Hypothalamus (tissue), 51 donors: ENCODE measurements at regions not wholly inside any gene's neighbourhood (a gene's known extent, or its start where the extent isn't known, plus 50 kb on each side); places are given as distances from the start of the nearest gene placed in this dataset.
A peak's percentile ranks its signal among the peaks of the same experiment; 100 is the strongest.
"Not testable (repeated sequence)": the region's sequence is repeated elsewhere in the genome, so short reads cannot be mapped to it uniquely, and the experiment has no call there.

Experiments
- DNase-seq, 51 donors: peaks; one replicate each; lab custom pipeline; 2025; lab: John Stamatoyannopoulos, UW

- peak in 5 of 51 donors; percentile 1 to 39 (median 13) for DNase-seq
Observed at GRCh38 chr13:44815623-44816022, 173.6 kb downstream of the NUFIP1 start.

GRCh38 chr13:44814836-44815235 lies 174.4 kb downstream of the NUFIP1 start:
- DNase-seq = no peak

- no peak for DNase-seq
Observed at GRCh38 chr13:44814161-44814560, 175.1 kb downstream of the NUFIP1 start.

DNA sequence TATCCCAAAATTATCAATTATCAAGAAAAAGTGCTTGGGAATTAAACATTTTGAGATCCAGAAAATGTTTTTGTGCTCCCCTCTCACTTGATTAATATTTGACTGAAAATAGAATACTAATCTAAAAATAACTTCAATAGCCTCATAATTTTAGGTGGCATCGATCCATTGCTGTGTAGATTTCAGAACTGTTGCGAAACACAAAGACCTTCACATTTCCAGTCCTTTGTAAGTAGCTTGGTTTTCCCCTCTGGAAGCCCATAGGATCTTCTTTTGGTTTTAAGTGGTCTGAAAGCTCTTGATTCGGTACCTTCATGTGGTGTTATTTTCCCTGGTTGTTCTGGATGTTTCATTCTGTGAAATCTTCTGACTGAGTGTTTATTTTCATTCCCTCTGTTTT lies 176.5 kb downstream of the NUFIP1 start:
- DNase-seq = no peak

DNA sequence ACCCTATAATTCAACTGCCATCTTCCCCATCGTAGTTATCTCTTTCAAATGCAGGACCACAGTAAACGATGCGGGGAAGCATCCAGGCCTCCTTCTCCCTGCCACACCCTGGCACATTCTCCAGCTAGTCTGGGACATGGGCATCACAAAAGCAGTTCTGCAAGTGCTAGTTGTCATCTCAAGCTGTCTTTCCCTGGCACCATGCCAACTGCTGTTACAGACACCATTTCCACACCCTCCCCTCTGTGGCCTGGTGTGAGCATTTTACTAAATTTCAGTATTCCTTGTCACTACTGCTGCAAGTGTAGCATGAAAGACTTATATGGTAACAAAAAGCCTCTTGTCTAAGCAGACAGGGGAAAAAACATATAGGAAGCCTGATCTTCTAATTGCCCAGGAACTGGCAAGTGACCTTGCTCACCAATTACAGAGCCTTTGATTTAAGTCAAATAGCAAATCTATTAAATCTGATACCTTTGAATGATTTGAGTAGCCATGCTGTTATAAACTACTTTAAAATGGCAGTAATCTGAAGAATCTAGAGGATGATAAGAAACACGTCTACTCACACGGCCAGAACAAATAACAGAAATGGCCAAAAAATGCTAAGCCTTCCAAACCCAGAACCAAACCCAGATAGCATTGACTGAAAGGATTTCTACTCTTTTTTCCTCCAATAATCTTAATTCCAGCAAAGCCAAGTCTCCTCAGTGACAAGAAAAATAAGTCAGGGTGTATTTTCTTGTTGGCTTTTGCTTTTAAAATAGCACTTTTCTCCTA lies 179.0 kb downstream of the NUFIP1 start:
- no peak for DNase-seq

DNA sequence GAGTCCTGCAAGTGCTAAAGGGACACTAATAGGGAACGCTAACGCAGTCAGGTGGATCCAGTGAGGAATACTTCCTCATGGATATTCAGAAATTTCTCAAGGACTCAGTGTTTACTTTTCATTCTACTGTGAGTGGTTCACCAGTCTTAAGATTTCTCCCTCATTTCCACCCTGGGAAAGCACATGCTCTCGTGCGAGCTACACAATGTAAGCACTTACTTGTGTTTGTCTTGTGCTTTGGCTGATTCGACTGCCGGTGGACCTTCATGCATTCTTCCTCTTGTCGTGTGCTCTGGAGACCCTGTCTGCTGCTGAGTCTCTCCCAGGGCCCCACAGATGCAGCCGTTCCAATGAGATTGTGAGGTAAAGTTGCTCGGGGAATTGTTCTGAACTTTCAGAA lies 180.1 kb downstream of the NUFIP1 start:
- DNase-seq = no peak

DNA sequence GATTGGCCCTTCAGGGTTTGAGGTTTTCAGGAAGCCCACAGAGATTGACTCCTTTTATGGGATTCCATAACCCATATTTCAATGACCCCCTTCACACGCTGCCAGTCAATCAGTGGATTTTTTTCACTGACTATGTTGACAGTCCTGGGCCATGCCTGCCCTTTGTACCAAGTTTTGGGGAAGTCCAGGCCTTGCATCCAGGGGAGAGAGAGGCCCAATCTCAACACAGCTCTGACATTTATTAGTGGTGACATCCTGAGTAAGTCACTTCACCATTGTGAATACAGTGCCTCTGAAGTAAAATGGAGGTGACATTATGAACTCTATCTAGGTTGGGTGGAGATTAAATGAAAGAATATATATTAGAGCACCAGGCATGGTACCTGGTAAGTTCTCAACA lies 181.1 kb downstream of the NUFIP1 start:
- no peak for DNase-seq

DNA sequence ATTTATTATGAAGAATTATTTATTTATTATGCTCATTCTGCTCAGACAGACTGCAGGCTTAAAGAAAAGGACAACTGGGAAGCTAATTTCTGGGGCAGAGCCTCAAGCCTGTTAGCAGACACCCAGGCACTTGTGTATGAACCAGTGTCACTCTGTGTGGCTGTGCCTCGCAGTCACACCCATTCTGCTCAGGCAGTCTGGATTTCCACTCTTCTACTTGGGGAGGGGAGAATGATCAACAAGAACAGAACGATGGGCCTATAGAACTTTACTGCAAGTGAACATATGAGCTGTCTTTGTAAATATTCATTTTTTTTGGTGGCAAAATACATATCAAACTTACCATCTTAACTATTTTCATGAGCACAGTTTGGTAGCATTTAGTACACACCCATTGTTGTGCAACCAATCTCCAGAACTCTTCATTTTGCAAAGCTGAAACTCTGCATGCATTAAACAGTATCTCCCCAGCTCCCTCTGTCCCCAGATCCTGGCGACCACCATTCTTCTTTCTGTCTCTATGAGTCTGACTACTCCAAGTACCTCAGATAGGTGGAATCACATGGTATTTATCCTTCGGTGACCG lies 181.7 kb downstream of the NUFIP1 start:
- DNase-seq = no peak

- peak in 24 of 51 donors; percentile 2 to 54 (median 20) for DNase-seq
Observed at GRCh38 chr13:44806826-44807225, 182.4 kb downstream of the NUFIP1 start.

DNA sequence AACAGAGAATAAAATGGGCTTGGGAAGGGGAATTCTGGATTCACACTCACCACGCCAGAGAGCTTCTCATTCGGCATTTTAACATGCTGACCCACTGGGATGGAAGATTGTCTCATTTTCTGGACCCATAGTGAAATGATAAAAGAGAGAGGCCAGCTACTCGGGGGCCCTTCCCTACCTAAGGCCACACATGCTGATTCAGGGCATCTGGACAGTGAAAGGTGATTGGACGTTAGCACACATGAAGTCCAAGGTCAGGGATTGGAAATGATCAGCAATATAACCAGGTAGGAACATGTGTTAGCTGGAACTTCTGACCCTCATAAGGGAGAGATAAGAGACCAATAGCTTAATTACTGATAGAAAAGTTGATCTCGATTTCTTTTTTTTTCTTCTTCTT lies 183.7 kb downstream of the NUFIP1 start:
- DNase-seq = no peak

DNA sequence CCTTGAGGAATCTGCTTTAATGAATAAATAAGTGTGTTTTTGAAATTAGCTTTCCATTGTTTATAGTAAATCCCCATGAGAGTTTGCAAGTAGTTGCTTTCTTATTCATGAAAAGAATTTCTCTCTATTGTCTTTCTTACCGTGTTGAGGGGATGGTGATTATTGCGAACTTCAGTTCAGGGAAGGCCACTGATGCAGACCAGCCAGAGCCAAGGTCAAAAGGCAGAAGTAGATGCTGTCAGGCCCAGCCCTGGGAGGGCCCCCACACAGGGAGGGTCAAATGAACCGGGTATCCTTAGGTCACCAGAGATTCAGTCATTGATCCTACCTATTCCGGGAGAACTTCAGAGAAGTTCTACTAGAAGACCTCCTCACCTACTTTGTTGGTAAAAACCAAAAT lies 185.9 kb downstream of the NUFIP1 start:
- DNase-seq = no peak

- DNase-seq = no peak
Observed at GRCh38 chr13:44802491-44802890, 186.8 kb downstream of the NUFIP1 start.

GRCh38 chr13:44801990-44802389 lies 187.3 kb downstream of the NUFIP1 start:
- no peak for DNase-seq

GRCh38 chr13:44800626-44801025 lies 188.6 kb downstream of the NUFIP1 start:
- no peak for DNase-seq

GRCh38 chr13:44797685-44798084 lies 191.6 kb downstream of the NUFIP1 start:
- no peak for DNase-seq

GRCh38 chr13:44796597-44797490 lies 192.4 kb downstream of the NUFIP1 start:
- no peak for DNase-seq

DNA sequence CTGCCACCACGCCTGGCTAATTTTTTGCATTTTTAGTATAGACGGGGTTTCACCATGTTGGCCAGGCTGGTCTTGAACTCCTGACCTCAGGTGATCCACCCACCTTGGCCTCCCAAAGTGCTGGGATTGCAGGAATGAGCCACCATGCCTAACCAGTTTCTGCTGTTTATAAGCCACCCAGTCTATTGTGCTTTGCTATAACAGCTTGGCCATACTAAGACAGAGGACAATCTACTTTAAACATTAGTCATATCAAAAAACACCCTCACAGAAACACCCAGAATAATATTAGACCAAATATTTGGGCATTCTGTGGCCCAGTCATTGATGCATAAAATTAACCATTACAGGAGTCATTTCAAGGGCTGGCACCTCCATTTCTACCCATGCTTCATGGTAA lies 193.2 kb downstream of the NUFIP1 start:
- not testable (repeated sequence) for DNase-seq

GRCh38 chr13:44795176-44795575 lies 194.1 kb downstream of the NUFIP1 start:
- DNase-seq = no peak

DNA sequence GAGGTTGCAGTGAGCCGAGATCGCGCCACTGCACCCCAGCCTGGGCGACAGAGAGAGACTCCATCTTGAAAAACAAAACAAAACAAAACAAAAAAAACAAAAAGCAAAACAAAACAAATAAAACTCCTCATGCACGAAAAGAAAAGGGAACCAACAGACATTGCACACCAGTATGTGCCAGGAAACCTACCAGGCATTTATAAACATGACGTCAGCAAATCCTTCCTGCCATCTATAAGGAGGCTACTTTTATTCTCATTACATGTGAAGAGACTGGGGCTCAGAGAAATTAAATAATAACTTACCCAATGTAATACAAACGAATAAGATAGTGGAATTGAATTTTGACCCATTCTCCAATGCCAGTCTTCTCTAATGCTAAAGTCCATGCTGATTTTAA lies 197.2 kb downstream of the NUFIP1 start:
- no peak for DNase-seq

DNA sequence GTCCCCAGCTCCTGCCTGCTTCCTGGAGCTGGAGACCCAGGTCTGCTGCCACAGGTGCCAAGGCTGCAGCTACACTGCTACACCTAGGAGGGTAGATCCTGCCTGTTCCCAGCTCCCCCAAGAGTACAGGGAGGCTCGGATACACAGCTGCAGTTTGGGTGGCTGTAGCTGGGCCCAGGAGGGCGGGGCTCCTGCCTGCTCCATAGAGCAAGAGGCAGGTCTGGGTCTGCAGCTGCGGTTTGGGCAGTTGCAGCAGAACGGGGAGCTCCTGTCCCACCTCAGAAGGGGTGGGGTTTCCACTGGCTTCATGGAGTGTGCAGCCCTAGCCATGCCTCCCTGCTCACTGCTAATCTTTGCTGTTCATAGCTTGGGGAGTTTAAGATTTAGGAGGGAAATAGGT lies 199.0 kb downstream of the NUFIP1 start:
- DNase-seq = no peak

DNA sequence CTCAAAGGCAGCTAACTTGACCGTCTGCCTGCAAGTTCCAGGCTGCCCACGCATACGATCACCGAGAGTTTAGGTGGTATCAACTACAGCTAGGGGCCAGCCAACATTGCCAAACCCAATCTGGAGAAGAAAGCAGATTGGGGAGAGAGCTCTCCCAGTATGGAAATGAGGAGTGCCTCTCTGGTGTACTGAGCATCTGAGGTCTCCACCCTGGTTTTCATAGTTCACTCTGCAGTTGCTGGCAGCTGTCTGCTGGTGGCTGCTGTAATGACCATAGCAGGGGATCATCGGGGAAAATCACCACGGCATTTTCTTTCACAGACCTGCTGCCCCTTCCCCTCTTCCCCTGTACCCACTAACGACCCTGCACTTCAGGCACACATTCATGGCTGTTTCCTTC lies 201.7 kb downstream of the NUFIP1 start:
- no peak for DNase-seq

DNA sequence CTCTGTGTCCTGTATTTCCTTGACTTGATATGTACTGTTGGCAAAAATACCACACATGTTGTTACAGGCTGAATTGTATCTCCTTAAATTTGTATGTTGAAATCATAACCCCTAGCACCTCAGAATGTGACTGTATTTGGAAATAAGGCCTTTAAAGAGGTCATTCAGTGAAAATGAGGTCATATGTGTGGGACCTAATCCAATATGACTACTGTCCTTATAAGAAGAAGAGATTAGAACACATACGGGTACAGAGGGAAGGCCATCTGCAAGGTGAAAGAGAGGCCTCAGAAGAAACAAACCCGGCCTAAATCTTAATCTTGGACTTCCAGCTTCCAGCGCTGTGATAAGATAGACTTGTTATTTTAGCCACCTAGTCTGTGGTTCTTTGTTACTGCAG lies 202.5 kb downstream of the NUFIP1 start:
- DNase-seq = no peak
